PC-9 (cell line): ENCODE measurements at regions not wholly inside any gene's neighbourhood (a gene's known extent, or its start where the extent isn't known, plus 50 kb on each side); places are given as distances from the start of the nearest gene placed in this dataset.

Source experiments
- EZH2 ChIP-seq: fragments of 200-600 bp; sonication (generic); IDR thresholded peaks from 2 replicates; pipeline ENCODE4 v1.8.0; 2017; ENCODE audit warnings: antibody characterized with exemption, low read depth
- TF ChIP-seq, protein P1 (sequence below): fragments of 200-600 bp; sonication (generic); conservative IDR thresholded peaks from 2 replicates; pipeline ENCODE4 v1.6.1; 2017; ENCODE audit warnings: mixed run types, antibody characterized with exemption, mild to moderate bottlenecking, moderate library complexity

GRCh38 chr3:64935971-64936370 lies 248.2 kb upstream of the ADAMTS9 start:
- TF ChIP-seq, protein P1, sequence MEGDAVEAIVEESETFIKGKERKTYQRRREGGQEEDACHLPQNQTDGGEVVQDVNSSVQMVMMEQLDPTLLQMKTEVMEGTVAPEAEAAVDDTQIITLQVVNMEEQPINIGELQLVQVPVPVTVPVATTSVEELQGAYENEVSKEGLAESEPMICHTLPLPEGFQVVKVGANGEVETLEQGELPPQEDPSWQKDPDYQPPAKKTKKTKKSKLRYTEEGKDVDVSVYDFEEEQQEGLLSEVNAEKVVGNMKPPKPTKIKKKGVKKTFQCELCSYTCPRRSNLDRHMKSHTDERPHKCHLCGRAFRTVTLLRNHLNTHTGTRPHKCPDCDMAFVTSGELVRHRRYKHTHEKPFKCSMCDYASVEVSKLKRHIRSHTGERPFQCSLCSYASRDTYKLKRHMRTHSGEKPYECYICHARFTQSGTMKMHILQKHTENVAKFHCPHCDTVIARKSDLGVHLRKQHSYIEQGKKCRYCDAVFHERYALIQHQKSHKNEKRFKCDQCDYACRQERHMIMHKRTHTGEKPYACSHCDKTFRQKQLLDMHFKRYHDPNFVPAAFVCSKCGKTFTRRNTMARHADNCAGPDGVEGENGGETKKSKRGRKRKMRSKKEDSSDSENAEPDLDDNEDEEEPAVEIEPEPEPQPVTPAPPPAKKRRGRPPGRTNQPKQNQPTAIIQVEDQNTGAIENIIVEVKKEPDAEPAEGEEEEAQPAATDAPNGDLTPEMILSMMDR, result no peak
- TF ChIP-seq EZH2, result no peak
